Cardiac muscle cell (in vitro differentiated cells and primary cell): ENCODE measurements at regions not wholly inside any gene's neighbourhood (a gene's known extent, or its start where the extent isn't known, plus 50 kb on each side); places are given as distances from the start of the nearest gene placed in this dataset.
"Not testable (repeated sequence)": the region's sequence is repeated elsewhere in the genome, so short reads cannot be mapped to it uniquely, and the experiment has no call there.

ENCODE experiments used
- DNase-seq, 2 donors: peaks; one replicate each; pipeline versions ENCODE4 v3.0.0 to v3.0.0-alpha.2; 2010 to 2017; ENCODE audit warnings: low read depth in 1 of 2, low spot score in 1 of 2
- H3K27ac ChIP-seq: fragments of 200-600 bp; sonication (generic); 2 replicates; pipeline ENCODE4 v1.5.1; 2016
- H3K27me3 ChIP-seq: fragments of 200-600 bp; sonication (generic); 2 replicates; pipeline ENCODE4 v1.6.0; 2016; ENCODE audit warnings: control low read depth
- H3K36me3 ChIP-seq: fragments of 200-600 bp; sonication (generic); 2 replicates; pipeline ENCODE4 v1.5.1; 2016; ENCODE audit warnings: control low read depth
- H3K4me1 ChIP-seq: fragments of 200-600 bp; sonication (generic); 2 replicates; pipeline ENCODE4 v1.8.1; 2017; ENCODE audit warnings: low read depth, mild to moderate bottlenecking, mixed run types
- H3K4me3 ChIP-seq: fragments of 200-600 bp; sonication (generic); 2 replicates; pipeline ENCODE4 v1.5.1; 2016; ENCODE audit warnings: mild to moderate bottlenecking
- H3K9me3 ChIP-seq: fragments of 200-600 bp; sonication (generic); 2 replicates; pipeline ENCODE4 v1.5.1; 2017; ENCODE audit warnings: low read depth, mild to moderate bottlenecking, control low read depth
- TF ChIP-seq, protein P1 (sequence below): IDR thresholded peaks from 2 replicates; pipeline ENCODE4 v1.5.1; 2012; ENCODE audit warnings: low read depth, mild to moderate bottlenecking, low read length

DNA sequence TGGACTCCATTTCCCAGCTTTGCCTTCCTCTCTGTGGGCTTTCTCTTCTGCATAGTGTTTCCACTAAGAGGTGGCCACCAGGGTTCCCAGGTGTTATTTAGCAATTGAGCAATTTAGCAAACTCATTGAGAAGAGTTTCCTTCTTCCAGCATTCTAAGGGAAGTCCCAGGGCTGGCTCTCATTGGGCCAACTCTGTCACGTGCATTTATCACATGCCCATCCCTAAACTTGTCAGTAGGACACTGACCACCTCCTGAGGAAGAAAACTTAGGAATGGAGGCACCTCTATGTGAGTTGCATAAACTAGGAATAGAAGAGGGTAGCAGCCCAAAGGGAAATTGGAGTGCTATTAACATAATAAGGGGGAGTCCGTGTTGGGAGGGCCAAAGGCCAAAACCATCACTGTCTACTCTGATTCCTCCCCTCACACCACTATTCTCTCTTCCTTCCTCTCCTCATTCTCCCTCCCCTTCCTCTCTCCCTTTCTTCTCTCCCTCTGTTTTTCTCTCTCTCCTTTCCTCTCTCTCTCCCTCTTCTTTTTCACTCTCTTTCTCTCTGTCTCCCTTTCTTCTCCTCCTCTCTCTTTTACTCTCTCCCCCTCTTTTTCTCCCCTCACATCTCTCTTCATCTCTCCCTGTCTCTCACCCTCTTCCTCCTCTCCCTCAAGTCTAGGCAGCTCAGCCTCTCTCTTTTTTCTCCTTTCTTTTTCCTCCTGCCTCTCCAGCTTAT lies 213.4 kb downstream of the PALM2AKAP2 start:
- H3K36me3 ChIP-seq = peaks cover 6% of the 10 kb centered on the region
- TF ChIP-seq, protein P1, sequence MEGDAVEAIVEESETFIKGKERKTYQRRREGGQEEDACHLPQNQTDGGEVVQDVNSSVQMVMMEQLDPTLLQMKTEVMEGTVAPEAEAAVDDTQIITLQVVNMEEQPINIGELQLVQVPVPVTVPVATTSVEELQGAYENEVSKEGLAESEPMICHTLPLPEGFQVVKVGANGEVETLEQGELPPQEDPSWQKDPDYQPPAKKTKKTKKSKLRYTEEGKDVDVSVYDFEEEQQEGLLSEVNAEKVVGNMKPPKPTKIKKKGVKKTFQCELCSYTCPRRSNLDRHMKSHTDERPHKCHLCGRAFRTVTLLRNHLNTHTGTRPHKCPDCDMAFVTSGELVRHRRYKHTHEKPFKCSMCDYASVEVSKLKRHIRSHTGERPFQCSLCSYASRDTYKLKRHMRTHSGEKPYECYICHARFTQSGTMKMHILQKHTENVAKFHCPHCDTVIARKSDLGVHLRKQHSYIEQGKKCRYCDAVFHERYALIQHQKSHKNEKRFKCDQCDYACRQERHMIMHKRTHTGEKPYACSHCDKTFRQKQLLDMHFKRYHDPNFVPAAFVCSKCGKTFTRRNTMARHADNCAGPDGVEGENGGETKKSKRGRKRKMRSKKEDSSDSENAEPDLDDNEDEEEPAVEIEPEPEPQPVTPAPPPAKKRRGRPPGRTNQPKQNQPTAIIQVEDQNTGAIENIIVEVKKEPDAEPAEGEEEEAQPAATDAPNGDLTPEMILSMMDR = no peak
- H3K27me3 ChIP-seq = no peaks in the 10 kb centered on the region
- no peaks in the 10 kb centered on the region for H3K4me1 ChIP-seq
- no peaks in the 10 kb centered on the region for H3K9me3 ChIP-seq
- no peak for DNase-seq
- H3K4me3 ChIP-seq = no peak overlapping the region
- H3K27ac ChIP-seq = no peak overlapping the region

DNA sequence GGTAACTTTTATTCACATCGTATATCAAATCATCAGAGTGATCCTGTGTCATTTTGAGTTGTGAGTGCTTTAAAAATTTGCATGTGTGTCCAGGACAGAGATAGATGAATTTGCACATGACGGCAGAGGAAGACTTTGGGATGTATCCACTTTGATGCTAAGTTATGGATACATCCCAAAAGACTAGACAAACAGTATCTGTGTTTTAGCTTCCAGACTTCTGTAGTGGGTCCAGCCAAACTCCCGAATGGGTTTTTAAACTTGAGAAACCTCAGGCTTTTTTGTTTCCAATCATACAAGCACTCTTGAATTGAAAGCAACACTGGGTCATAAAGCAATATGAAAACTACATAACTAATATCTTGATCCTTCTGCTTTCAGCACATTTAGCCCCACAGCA lies 213.8 kb downstream of the C9orf152 start:
- Histone ChIP-seq H3K27me3 (no peaks in the 10 kb centered on the region), H3K27ac (no peak overlapping the region), H3K36me3 (peaks cover 6% of the 10 kb centered on the region), H3K4me1 (no peaks in the 10 kb centered on the region), H3K9me3 (no peaks in the 10 kb centered on the region), H3K4me3 (no peak overlapping the region)
- TF ChIP-seq, protein P1 = no peak
- no peak for DNase-seq

- no peaks in the 10 kb centered on the region for H3K36me3 ChIP-seq
- H3K4me1 ChIP-seq = no peaks in the 10 kb centered on the region
- no peaks in the 10 kb centered on the region for H3K9me3 ChIP-seq
- TF ChIP-seq, protein P1 = no peak
- H3K4me3 ChIP-seq = no peak overlapping the region
- no peak overlapping the region for H3K27ac ChIP-seq
- no peaks in the 10 kb centered on the region for H3K27me3 ChIP-seq
- no peak for DNase-seq
These were observed 210.9 kb downstream of the C9orf152 start for GRCh38 chr9:109996936-109997580.

DNA sequence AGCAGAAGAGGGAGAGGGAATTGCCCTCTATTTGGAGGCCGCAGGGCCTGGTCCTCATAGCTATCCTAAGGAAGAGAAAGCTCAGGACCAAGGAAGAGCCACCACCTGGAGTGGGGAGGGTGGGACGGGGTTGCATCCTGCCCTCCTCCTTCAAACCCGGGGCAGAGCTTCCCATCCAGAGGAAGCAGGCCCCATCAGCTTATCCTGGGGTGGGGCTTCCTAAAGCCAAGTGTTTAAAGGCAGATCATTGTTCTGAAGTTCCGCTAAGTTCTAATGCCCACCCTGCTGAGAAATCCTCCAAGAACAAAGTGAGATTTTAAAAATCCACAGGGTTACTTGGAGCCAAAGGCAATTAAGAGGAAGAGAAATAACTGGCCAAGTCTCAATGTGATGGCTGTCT lies 210.3 kb downstream of the C9orf152 start:
- Histone ChIP-seq H3K27me3 (no peaks in the 10 kb centered on the region), H3K27ac (no peak overlapping the region), H3K9me3 (no peaks in the 10 kb centered on the region), H3K36me3 (no peaks in the 10 kb centered on the region), H3K4me3 (no peak overlapping the region), H3K4me1 (no peaks in the 10 kb centered on the region)
- TF ChIP-seq, protein P1 = no peak
- DNase-seq = no peak

DNA sequence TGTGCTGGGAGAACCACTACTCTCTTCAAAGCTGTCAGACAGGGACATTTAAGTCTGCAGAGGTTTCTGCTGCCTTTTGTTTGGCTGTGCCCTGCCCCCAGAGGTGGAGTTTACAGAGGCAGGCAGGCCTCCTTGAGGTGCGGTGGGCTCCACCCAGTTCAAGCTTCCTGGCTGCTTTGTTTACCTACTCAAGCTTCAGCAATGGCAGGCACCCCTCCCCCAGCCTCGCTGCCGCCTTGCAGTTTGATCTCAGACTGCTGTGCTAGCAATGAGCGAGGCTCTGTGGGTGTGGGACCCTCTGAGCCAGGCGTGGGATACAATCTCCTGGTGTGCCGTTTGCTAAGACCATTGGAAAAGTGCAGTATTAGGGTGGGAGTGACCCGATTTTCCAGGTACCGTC lies 202.4 kb downstream of the C9orf152 start:
- not testable (repeated sequence) for H3K9me3 ChIP-seq, H3K4me1 ChIP-seq, DNase-seq, H3K27ac ChIP-seq, H3K27me3 ChIP-seq, H3K36me3 ChIP-seq, H3K4me3 ChIP-seq

- no peaks in the 10 kb centered on the region for H3K27me3 ChIP-seq
- no peaks in the 10 kb centered on the region for H3K36me3 ChIP-seq
- H3K4me3 ChIP-seq = no peak overlapping the region
- no peaks in the 10 kb centered on the region for H3K9me3 ChIP-seq
- no peak overlapping the region for H3K27ac ChIP-seq
- H3K4me1 ChIP-seq = no peaks in the 10 kb centered on the region
- TF ChIP-seq, protein P1 = no peak
- DNase-seq = no peak
These were observed 201.3 kb downstream of the C9orf152 start for GRCh38 chr9:110006657-110007056.
